HEK293T (cell line): ENCODE measurements at regions not wholly inside any gene's neighbourhood (a gene's known extent, or its start where the extent isn't known, plus 50 kb on each side); places are given as distances from the start of the nearest gene placed in this dataset.

ENCODE experiments used
- BHLHE40 ChIP-seq: fragments of 450-650 bp; IDR thresholded peaks from 2 replicates; pipeline ENCODE4 v1.6.1; 2016; ENCODE audit warnings: mild to moderate bottlenecking, moderate library complexity, borderline replicate concordance
- ELF4 ChIP-seq: fragments of 450-650 bp; IDR thresholded peaks from 2 replicates; pipeline ENCODE4 v1.6.1; 2017; ENCODE audit warnings: antibody characterized with exemption
- FOXK2 ChIP-seq: fragments of 450-650 bp; IDR thresholded peaks from 2 replicates; pipeline ENCODE4 v1.6.1; 2016; ENCODE audit warnings: mild to moderate bottlenecking
- SP1 ChIP-seq: fragments of 450-650 bp; IDR thresholded peaks from 2 replicates; pipeline ENCODE4 v1.6.1; 2017

DNA sequence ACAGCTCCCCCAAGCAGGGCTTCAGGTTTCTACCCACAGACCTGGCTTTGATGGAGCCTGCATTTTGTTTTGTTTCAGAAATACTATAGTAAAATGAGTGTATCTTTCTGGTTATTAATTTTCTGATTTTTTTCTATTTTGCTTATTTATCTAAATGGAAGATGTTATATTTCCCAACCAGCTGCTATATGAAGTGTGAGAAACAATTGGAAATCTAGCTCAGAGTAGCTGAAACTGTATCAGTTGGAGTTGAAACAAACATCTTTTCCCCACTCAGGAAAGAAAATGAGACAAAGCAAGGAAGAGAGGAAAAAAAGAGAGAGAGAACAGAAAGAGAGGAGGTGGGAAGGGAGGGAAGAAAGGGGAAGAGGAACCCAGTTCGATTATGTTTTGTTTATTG is 358.5 kb upstream of the ZNF507 start:
- TF ChIP-seq FOXK2 (no peak), BHLHE40 (no peak), ELF4 (no peak), SP1 (no peak)
